GM21423 (cell line): ENCODE measurements at regions not wholly inside any gene's neighbourhood (a gene's known extent, or its start where the extent isn't known, plus 50 kb on each side); places are given as distances from the start of the nearest gene placed in this dataset.

ENCODE experiments used
- ATAC-seq: cut with Tn5 transposase; IDR thresholded peaks from one replicate; pipeline ENCODE4 v1.9.1; 2021; ENCODE audit warnings: mild to moderate bottlenecking, moderate library complexity; ENCODE audit not compliant: unreplicated experiment

GRCh38 chr12:124400124-124400523 is 105.2 kb downstream of the RFLNA start:
- no peak for ATAC-seq

- ATAC-seq: no peak
These were observed 104.7 kb downstream of the RFLNA start for GRCh38 chr12:124399622-124400021.

GRCh38 chr12:124398578-124399227 is 103.8 kb downstream of the RFLNA start:
- ATAC-seq: no peak

- ATAC-seq: no peak
These were observed 103.1 kb downstream of the RFLNA start for GRCh38 chr12:124397807-124398577.

- no peak for ATAC-seq
These were observed 102.4 kb downstream of the RFLNA start for GRCh38 chr12:124397399-124397679.

GRCh38 chr12:124396544-124397398 is 101.9 kb downstream of the RFLNA start:
- no peak for ATAC-seq

GRCh38 chr12:124395986-124396385 is 101.1 kb downstream of the RFLNA start:
- no peak for ATAC-seq

- ATAC-seq: no peak
These were observed 100.4 kb downstream of the RFLNA start for GRCh38 chr12:124395284-124395752.

GRCh38 chr12:124394462-124395128 is 99.7 kb downstream of the RFLNA start:
- no peak for ATAC-seq

- no peak for ATAC-seq
These were observed 98.9 kb downstream of the RFLNA start for GRCh38 chr12:124393831-124394230.

- ATAC-seq: no peak
These were observed 98.5 kb downstream of the RFLNA start for GRCh38 chr12:124393414-124393790.

- ATAC-seq: no peak
These were observed 97.9 kb downstream of the RFLNA start for GRCh38 chr12:124392667-124393413.

GRCh38 chr12:124392271-124392666 is 97.4 kb downstream of the RFLNA start:
- ATAC-seq: no peak

- peak; percentile 40 for ATAC-seq
These were observed 96.7 kb downstream of the RFLNA start for GRCh38 chr12:124391340-124392261.

GRCh38 chr12:124390442-124391097 is 95.7 kb downstream of the RFLNA start:
- peak; percentile 37 for ATAC-seq

GRCh38 chr12:124389725-124390441 is 95.0 kb downstream of the RFLNA start:
- ATAC-seq: no peak

- ATAC-seq: no peak
These were observed 94.3 kb downstream of the RFLNA start for GRCh38 chr12:124389138-124389724.

- no peak for ATAC-seq
These were observed 93.8 kb downstream of the RFLNA start for GRCh38 chr12:124388679-124389137.
